ENCODE measurements at regions not wholly inside any gene's neighbourhood (a gene's known extent, or its start where the extent isn't known, plus 50 kb on each side); places are given as distances from the start of the nearest gene placed in this dataset.
"Not testable (repeated sequence)": the region's sequence is repeated elsewhere in the genome, so short reads cannot be mapped to it uniquely, and the experiment has no call there.

DNA sequence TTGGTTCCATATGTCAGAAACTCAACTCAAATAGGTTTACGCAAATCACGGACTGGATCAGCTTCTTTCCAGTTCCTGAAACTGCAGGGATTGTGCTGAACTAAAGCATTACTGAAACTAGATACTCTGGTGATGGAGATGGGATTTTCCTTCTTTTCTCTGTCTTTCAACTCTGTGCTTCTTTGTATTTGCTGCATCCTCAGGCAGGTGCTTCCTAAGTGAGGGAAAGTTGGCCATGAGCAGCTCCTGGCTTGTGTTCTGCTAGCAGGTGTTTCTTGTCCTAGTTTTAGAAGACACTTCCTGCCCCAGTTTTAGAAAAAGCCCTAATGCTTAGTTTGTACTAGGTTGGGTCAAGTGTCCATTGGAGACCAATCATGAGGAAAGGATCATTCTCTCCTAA lies 86.7 kb upstream of the USP24 start:
- H3K27ac Mint-ChIP-seq = no peak overlapping the region
- Histone ChIP-seq H4K20me1 (ENCODE audit: low read depth) (no peaks in the 10 kb centered on the region), H3K27ac (no peak overlapping the region), H3K4me1 (peaks cover 28% of the 10 kb centered on the region), H3K27me3 (no peaks in the 10 kb centered on the region), H3K36me3 (no peaks in the 10 kb centered on the region), H3K79me2 (ENCODE audit: low read depth) (no peaks in the 10 kb centered on the region), H3K9me3 (ENCODE audit: low read depth) (no peaks in the 10 kb centered on the region), H3K4me2 (no peak overlapping the region), H3F3A (ENCODE audit: low read depth) (no peaks in the 10 kb centered on the region), H3K4me3 (no peak overlapping the region), H3K9ac (no peak overlapping the region), H2AFZ (replicated peaks) (no peak overlapping the region)
- H3K36me3 Mint-ChIP-seq = no peaks in the 10 kb centered on the region
- no peak for TF ChIP-seq EZH2phosphoT487 (IDR thresholded peaks at IDR 0.05)
- TF ChIP-seq, protein P1, sequence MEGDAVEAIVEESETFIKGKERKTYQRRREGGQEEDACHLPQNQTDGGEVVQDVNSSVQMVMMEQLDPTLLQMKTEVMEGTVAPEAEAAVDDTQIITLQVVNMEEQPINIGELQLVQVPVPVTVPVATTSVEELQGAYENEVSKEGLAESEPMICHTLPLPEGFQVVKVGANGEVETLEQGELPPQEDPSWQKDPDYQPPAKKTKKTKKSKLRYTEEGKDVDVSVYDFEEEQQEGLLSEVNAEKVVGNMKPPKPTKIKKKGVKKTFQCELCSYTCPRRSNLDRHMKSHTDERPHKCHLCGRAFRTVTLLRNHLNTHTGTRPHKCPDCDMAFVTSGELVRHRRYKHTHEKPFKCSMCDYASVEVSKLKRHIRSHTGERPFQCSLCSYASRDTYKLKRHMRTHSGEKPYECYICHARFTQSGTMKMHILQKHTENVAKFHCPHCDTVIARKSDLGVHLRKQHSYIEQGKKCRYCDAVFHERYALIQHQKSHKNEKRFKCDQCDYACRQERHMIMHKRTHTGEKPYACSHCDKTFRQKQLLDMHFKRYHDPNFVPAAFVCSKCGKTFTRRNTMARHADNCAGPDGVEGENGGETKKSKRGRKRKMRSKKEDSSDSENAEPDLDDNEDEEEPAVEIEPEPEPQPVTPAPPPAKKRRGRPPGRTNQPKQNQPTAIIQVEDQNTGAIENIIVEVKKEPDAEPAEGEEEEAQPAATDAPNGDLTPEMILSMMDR (IDR thresholded peaks at IDR 0.05) = no peak
- TF ChIP-seq EZH2 (IDR thresholded peaks at IDR 0.05) = no peak
- no peak for DNase-seq (ENCODE audit: low spot score)
- H3K4me3 Mint-ChIP-seq = no peak overlapping the region
- H3K9me3 Mint-ChIP-seq = peaks cover 3% of the 10 kb centered on the region
- H3K27me3 Mint-ChIP-seq (ENCODE audit: insufficient read depth, low read depth) = peaks cover 17% of the 10 kb centered on the region
- H3K4me1 Mint-ChIP-seq = peaks cover 6% of the 10 kb centered on the region

DNA sequence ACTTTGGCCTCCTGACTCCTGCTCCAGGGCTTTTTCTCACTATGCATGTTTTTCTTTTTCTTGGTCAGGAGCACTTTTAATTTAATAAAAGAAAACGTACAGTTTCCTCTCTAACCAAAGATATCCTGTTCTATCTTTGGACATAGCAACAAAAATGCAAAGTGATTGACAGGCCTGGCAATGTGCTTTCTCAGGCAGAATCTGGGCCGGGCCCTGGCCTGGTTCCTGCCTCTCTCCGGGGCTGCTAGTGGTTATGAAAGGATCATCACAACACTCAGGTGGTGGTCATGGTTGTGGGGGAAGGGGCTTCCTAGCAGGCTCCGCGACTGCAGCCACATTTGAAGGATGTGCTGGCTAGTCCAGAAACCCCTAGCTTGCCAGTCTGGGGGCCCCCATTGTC lies 85.8 kb upstream of the USP24 start:
- Histone ChIP-seq H3K27ac (no peak overlapping the region), H3F3A (ENCODE audit: low read depth) (no peaks in the 10 kb centered on the region), H2AFZ (replicated peaks) (no peak overlapping the region), H3K4me1 (peaks cover 23% of the 10 kb centered on the region), H3K4me3 (no peak overlapping the region), H3K79me2 (ENCODE audit: low read depth) (no peaks in the 10 kb centered on the region), H3K36me3 (no peaks in the 10 kb centered on the region), H3K4me2 (no peak overlapping the region), H3K9me3 (ENCODE audit: low read depth) (no peaks in the 10 kb centered on the region), H3K27me3 (no peaks in the 10 kb centered on the region), H3K9ac (no peak overlapping the region), H4K20me1 (ENCODE audit: low read depth) (no peaks in the 10 kb centered on the region)
- H3K27ac Mint-ChIP-seq = no peak overlapping the region
- peaks cover 6% of the 10 kb centered on the region for H3K4me1 Mint-ChIP-seq
- peaks cover 3% of the 10 kb centered on the region for H3K9me3 Mint-ChIP-seq
- DNase-seq (ENCODE audit: low spot score) = no peak
- TF ChIP-seq EZH2phosphoT487 (IDR thresholded peaks at IDR 0.05) (no peak), EZH2 (IDR thresholded peaks at IDR 0.05) (no peak)
- TF ChIP-seq, protein P1 (IDR thresholded peaks at IDR 0.05) = no peak
- no peaks in the 10 kb centered on the region for H3K36me3 Mint-ChIP-seq
- H3K27me3 Mint-ChIP-seq (ENCODE audit: insufficient read depth, low read depth) = peaks cover 17% of the 10 kb centered on the region
- H3K4me3 Mint-ChIP-seq = no peak overlapping the region

DNA sequence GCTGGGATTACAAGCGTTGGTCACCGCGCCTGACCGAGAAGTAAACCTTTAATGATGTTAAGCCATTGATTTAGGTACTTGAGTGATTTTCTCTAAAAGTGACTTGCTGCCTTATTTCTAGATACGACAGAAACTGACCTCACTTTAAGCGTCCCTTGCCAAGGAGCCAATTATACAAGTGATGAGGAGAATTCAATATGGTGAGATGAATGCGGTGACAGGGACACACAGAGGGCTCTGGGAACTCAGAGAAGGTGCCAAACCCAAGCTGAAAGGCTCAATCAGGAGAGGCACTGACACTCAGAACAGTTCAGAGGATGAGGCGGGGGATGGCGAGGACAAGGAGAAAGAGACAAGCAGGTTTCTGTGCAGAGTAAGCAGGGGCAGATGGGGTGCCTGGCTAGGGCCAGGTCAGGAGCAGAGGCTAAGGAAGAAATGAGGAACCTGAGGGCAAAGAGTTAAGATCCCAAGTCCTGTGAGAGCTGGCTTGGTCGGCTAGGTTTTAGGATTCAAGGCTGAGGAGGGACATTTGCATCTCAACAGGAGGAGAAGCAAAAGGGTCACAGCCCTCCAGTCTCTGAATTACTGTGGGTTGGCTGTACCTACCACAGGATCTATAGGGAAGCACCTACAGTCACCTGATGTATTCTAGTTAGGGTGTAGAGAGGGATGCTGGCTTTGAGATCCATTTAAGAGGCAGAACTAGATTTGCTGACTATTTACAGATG lies 83.2 kb upstream of the USP24 start:
- H3K27me3 Mint-ChIP-seq (ENCODE audit: insufficient read depth, low read depth) = peaks cover 6% of the 10 kb centered on the region
- Histone ChIP-seq H2AFZ (replicated peaks) (no peak overlapping the region), H3K4me2 (no peak overlapping the region), H3F3A (ENCODE audit: low read depth) (no peaks in the 10 kb centered on the region), H3K27me3 (no peaks in the 10 kb centered on the region), H3K4me3 (no peak overlapping the region), H3K4me1 (peaks cover 11% of the 10 kb centered on the region), H4K20me1 (ENCODE audit: low read depth) (no peaks in the 10 kb centered on the region), H3K79me2 (ENCODE audit: low read depth) (no peaks in the 10 kb centered on the region), H3K36me3 (no peaks in the 10 kb centered on the region), H3K9me3 (ENCODE audit: low read depth) (no peaks in the 10 kb centered on the region), H3K27ac (no peak overlapping the region), H3K9ac (no peak overlapping the region)
- DNase-seq (ENCODE audit: low spot score) = no peak
- H3K36me3 Mint-ChIP-seq = no peaks in the 10 kb centered on the region
- no peak overlapping the region for H3K4me3 Mint-ChIP-seq
- TF ChIP-seq EZH2 (IDR thresholded peaks at IDR 0.05) (no peak), EZH2phosphoT487 (IDR thresholded peaks at IDR 0.05) (no peak)
- TF ChIP-seq, protein P1 (IDR thresholded peaks at IDR 0.05) = no peak
- H3K27ac Mint-ChIP-seq = no peak overlapping the region
- peaks cover under 1% of the 10 kb centered on the region for H3K4me1 Mint-ChIP-seq
- H3K9me3 Mint-ChIP-seq = peaks cover 10% of the 10 kb centered on the region

DNA sequence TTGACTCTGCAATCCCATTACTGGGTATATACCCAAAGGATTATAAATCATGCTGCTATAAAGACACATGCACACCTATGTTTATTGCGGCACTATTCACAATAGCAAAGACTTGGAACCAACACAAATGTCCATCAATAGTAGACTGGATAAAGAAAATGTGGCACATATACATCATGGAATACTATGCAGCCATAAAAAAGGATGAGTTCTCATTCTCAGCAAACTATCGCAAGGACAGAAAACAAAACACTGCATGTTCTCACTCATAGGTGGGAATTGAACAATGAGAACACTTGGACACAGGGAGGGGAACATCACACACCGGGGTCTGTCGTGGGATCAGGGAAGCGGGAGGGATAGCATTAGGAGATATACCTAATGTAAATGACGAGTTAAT lies 81.1 kb upstream of the USP24 start:
- DNase-seq (ENCODE audit: low spot score); H3K4me1 ChIP-seq; H3K4me3 Mint-ChIP-seq; H3K36me3 ChIP-seq; H3K27me3 Mint-ChIP-seq (ENCODE audit: insufficient read depth, low read depth); H2AFZ ChIP-seq (replicated peaks); H3K9me3 ChIP-seq (ENCODE audit: low read depth); H3K27ac ChIP-seq; H3K79me2 ChIP-seq (ENCODE audit: low read depth); H3K36me3 Mint-ChIP-seq; H4K20me1 ChIP-seq (ENCODE audit: low read depth); H3K4me3 ChIP-seq; H3K4me1 Mint-ChIP-seq; H3K27me3 ChIP-seq; H3K27ac Mint-ChIP-seq; H3F3A ChIP-seq (ENCODE audit: low read depth); H3K9ac ChIP-seq; H3K4me2 ChIP-seq: not testable (repeated sequence)
- peaks cover 10% of the 10 kb centered on the region for H3K9me3 Mint-ChIP-seq

All from neural progenitor cell (in vitro differentiated cells).